Vagina (tissue), 2 donors: ENCODE measurements at regions not wholly inside any gene's neighbourhood (a gene's known extent, or its start where the extent isn't known, plus 50 kb on each side); places are given as distances from the start of the nearest gene placed in this dataset.

Experiments used
- CTCF ChIP-seq, 3 experiments: fragments of 450-650 bp in 2 of 3; fragments of 200-600 bp in 1 of 3; sonication (generic) in 1 of 3; IDR thresholded peaks; one replicate each; pipeline ENCODE4 v1.5.1; 2017 to 2019; ENCODE audit warnings: antibody characterized with exemption in 3 of 3, mild to moderate bottlenecking in 2 of 3, moderate library complexity in 2 of 3
- POLR2AphosphoS5 ChIP-seq, 2 donors: sonication (generic); formaldehyde crosslinking; IDR thresholded peaks; one replicate each; pipeline ENCODE4 v1.9.0; 2017; ENCODE audit warnings: antibody characterized with exemption in 2 of 2, mild to moderate bottlenecking in 2 of 2, low read depth in 1 of 2; ENCODE audit not compliant: insufficient read depth in 1 of 2

GRCh38 chr2:150938527-150938926, 323.1 kb downstream of the RBM43 start:
- no peak for TF ChIP-seq POLR2AphosphoS5 (IDR thresholded peaks at IDR 0.05; ENCODE audit: insufficient read depth in 1 of 2, low read depth in 1 of 2)
- no peak for TF ChIP-seq CTCF (IDR thresholded peaks at IDR 0.05)
